ENCODE measurements at regions not wholly inside any gene's neighbourhood (a gene's known extent, or its start where the extent isn't known, plus 50 kb on each side); places are given as distances from the start of the nearest gene placed in this dataset.
A peak's percentile ranks its signal among the peaks of the same experiment; 100 is the strongest.

- TF ChIP-seq CTCF (conservative IDR thresholded peaks at IDR 0.05): no peak
- H3K27ac ChIP-seq: no peak overlapping the region
Observed at GRCh38 chr12:111225307-111225706, 143.6 kb downstream of the PHETA1 start.

- no peak overlapping the region for H3K27ac ChIP-seq
- TF ChIP-seq CTCF (conservative IDR thresholded peaks at IDR 0.05): no peak
Observed at GRCh38 chr12:111224186-111225066, 144.5 kb downstream of the PHETA1 start.

GRCh38 chr12:111222523-111222922 is 146.4 kb downstream of the PHETA1 start:
- H3K27ac ChIP-seq: peak overlapping the region; percentile 63
- no peak for TF ChIP-seq CTCF (conservative IDR thresholded peaks at IDR 0.05)

- H3K27ac ChIP-seq: peak overlapping the region; percentile 63
- TF ChIP-seq CTCF (conservative IDR thresholded peaks at IDR 0.05): no peak
Observed at GRCh38 chr12:111222027-111222414, 146.9 kb downstream of the PHETA1 start.

- 0 out of 2 replicates have a peak, but pooled peaks have one; percentile 7 for TF ChIP-seq CTCF (conservative IDR thresholded peaks at IDR 0.05)
- H3K27ac ChIP-seq: peak overlapping the region; percentile 63
Observed at GRCh38 chr12:111221062-111222026, 147.6 kb downstream of the PHETA1 start.

GRCh38 chr12:111220363-111220762 is 148.5 kb downstream of the PHETA1 start:
- TF ChIP-seq CTCF (conservative IDR thresholded peaks at IDR 0.05): no peak
- peak overlapping the region; percentile 63 for H3K27ac ChIP-seq

GRCh38 chr12:111219440-111219839 is 149.5 kb downstream of the PHETA1 start:
- TF ChIP-seq CTCF (conservative IDR thresholded peaks at IDR 0.05): no peak

More at GRCh38 chr12:111219440-111219839, 149.5 kb downstream of the PHETA1 start:
- no peak overlapping the region for H3K27ac ChIP-seq
